HCT116 (cell line): ENCODE measurements at regions not wholly inside any gene's neighbourhood (a gene's known extent, or its start where the extent isn't known, plus 50 kb on each side); places are given as distances from the start of the nearest gene placed in this dataset.

ENCODE experiments used
- ATAC-seq: fragments of 200-7000 bp; cut with Tn5 transposase; 2 replicates; pipeline ENCODE4 v1.9.1; 2020; ENCODE audit warnings: mild to moderate bottlenecking, moderate library complexity
- BruUV-seq: library from RNA; stranded (reverse); fragments of 400-500 nt; replicated peaks from 2 replicates; lab custom pipeline; 2021; lab: Mats Ljungman, UMichigan
- CTCF ChIA-PET: fragments of 300-600 bp; sonication (Branson Sonifier 250); formaldehyde crosslinking; loops from one replicate; lab custom pipeline; 2021; ENCODE audit warnings: antibody characterized with exemption; lab: Charles Lee
- POLR2A ChIA-PET: fragments of 300-600, 350-600 bp; sonication (Branson Sonifier 250); formaldehyde crosslinking; loops from one replicate; lab custom pipeline; 2021; ENCODE audit warnings: antibody characterized with exemption; lab: Charles Lee
- RAD21 ChIA-PET, 2 experiments: fragments of 300-600 bp; sonication (Branson Sonifier 250); formaldehyde crosslinking; loops; one replicate each; lab custom pipeline; 2023; ENCODE audit warnings: low total read pairs in 2 of 2; ENCODE audit not compliant: uncharacterized antibody in 2 of 2, unreplicated experiment in 2 of 2, low non-redundant PET in 1 of 2; lab: Charles Lee
- DNase-seq: peaks from one replicate; pipeline ENCODE4 v3.0.0-alpha.2; 2010; ENCODE audit warnings: low read depth, low spot score
- H2AFZ ChIP-seq: fragments of 200-600 bp; shearing (Covaris generic), sonication (generic); 2 replicates; pipeline ENCODE4 v1.6.1; 2017; ENCODE audit warnings: low read depth, mixed run types, mixed read lengths, antibody characterized with exemption, low read length; ENCODE audit not compliant: poor library complexity, severe bottlenecking
- H3K27ac ChIP-seq: 2 replicates; pipeline ENCODE4 v1.5.1; 2012; ENCODE audit warnings: low read depth, low read length
- H3K27me3 ChIP-seq: fragments of 200-600 bp; sonication (generic); 2 replicates; pipeline ENCODE4 v1.6.1; 2016; ENCODE audit warnings: mixed run types, low read length, mixed read lengths; ENCODE audit not compliant: insufficient read depth
- H3K36me3 ChIP-seq, 2 experiments: fragments of 200-500 bp in 1 of 2; fragments of 200-600 bp in 1 of 2; sonication (Bioruptor generic) in 1 of 2; sonication (generic) in 1 of 2; 2 replicates each; pipeline versions ENCODE4 v1.5.1 to v1.6.1; 2014 to 2016; ENCODE audit warnings: low read length in 2 of 2, inconsistent platforms in 1 of 2, mixed read lengths in 1 of 2, mixed run types in 1 of 2; ENCODE audit not compliant: insufficient read depth in 2 of 2, control insufficient read depth in 1 of 2
- H3K4me1 ChIP-seq, 2 experiments: fragments of 200-600 bp in 1 of 2; sonication (generic) in 1 of 2; 2 replicates each; pipeline versions ENCODE4 v1.5.1 to v1.6.1; 2012 to 2017; ENCODE audit warnings: low read length in 2 of 2, inconsistent platforms in 1 of 2, mild to moderate bottlenecking in 1 of 2, mixed read lengths in 1 of 2, mixed run types in 1 of 2, moderate library complexity in 1 of 2; ENCODE audit not compliant: insufficient read depth in 2 of 2, control insufficient read depth in 1 of 2
- H3K4me2 ChIP-seq: fragments of 200-600 bp; sonication (generic); 2 replicates; pipeline ENCODE4 v1.6.1; 2017; ENCODE audit warnings: mixed run types, low read length, mixed read lengths
- H3K4me3 ChIP-seq, 2 experiments: fragments of 200-600 bp in 1 of 2; sonication (generic) in 1 of 2; replicated peaks in 1 of 2; 2 replicates each; pipeline ENCODE4 v1.5.1; 2011 to 2016; ENCODE audit warnings: low read length in 2 of 2, control low read depth in 1 of 2, low read depth in 1 of 2, mild to moderate bottlenecking in 1 of 2, mixed read lengths in 1 of 2, mixed run types in 1 of 2
- H3K79me2 ChIP-seq: fragments of 200-600 bp; sonication (generic); 2 replicates; pipeline ENCODE4 v1.6.1; 2017; ENCODE audit warnings: mild to moderate bottlenecking, mixed run types, low read length, moderate library complexity, mixed read lengths; ENCODE audit not compliant: insufficient read depth
- H3K9ac ChIP-seq: fragments of 200-600 bp; sonication (generic); 2 replicates; pipeline ENCODE4 v1.6.1; 2016; ENCODE audit warnings: low read length, mixed read lengths
- H3K9me2 ChIP-seq: fragments of 200-600 bp; sonication (generic), shearing (Covaris generic); 2 replicates; pipeline ENCODE4 v1.6.1; 2017; ENCODE audit warnings: mixed run types, mild to moderate bottlenecking, moderate library complexity; ENCODE audit not compliant: insufficient read depth
- H3K9me3 ChIP-seq, 2 experiments: fragments of 200-500 bp in 1 of 2; fragments of 200-600 bp in 1 of 2; sonication (Bioruptor generic) in 1 of 2; sonication (generic) in 1 of 2; 2 replicates each; pipeline ENCODE4 v1.6.1; 2014 to 2017; ENCODE audit warnings: low read length in 2 of 2, mixed read lengths in 2 of 2, inconsistent platforms in 1 of 2, low read depth in 1 of 2, mild to moderate bottlenecking in 1 of 2, mixed run types in 1 of 2, moderate library complexity in 1 of 2; ENCODE audit not compliant: control insufficient read depth in 1 of 2, insufficient read depth in 1 of 2
- H4K20me1 ChIP-seq: fragments of 200-600 bp; sonication (generic), shearing (Covaris generic); 2 replicates; pipeline ENCODE4 v1.6.1; 2017; ENCODE audit warnings: mixed run types, mild to moderate bottlenecking, moderate library complexity; ENCODE audit not compliant: insufficient read depth
- RAD21 ChIP-seq: IDR thresholded peaks from 2 replicates; pipeline ENCODE4 v1.6.1; 2012; ENCODE audit warnings: low read depth, mild to moderate bottlenecking
- SIN3A ChIP-seq: IDR thresholded peaks from 2 replicates; pipeline ENCODE4 v1.6.1; 2012; ENCODE audit warnings: low read depth
- SRF ChIP-seq: IDR thresholded peaks from 2 replicates; pipeline ENCODE4 v1.6.1; 2012; ENCODE audit warnings: low read depth
- intact Hi-C: fragments of 100-400 bp; cut with micrococcal nuclease; formaldehyde crosslinking; loops from 2 replicates; pipeline ENCODE4 v1.10.0; 2022
- TF ChIP-seq, protein P1 (sequence below): IDR thresholded peaks from 2 replicates; pipeline ENCODE4 v1.6.1; 2012; ENCODE audit warnings: low read depth

DNA sequence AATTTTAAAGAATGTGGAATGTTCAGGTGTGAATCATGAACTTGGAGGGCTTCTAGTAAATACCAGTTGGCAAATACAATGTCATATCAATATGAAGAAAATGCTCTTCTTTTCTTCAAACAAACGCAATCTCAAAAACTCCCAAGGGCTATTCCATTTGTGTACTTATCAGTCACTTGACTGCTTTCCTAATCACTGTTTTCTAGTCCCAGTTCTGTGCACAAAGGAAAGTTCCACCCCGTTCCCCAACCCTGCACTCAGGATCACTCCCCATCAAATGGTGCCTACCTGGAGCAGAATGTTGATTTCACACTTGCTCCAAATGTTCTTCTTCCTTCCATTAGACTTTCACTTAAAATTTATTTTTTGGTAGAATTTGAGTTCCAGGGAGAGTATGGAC is 92.6 kb upstream of the RFC3 start:
- Histone ChIP-seq H3K9ac (no peak overlapping the region), H3K9me2 (no peaks in the 10 kb centered on the region; the same call in 1 of the 2 replicates), H3K9me3 (no peaks in the 10 kb centered on the region), H2AFZ (no peak overlapping the region), H3K27ac (no peak overlapping the region)
- no peak for TF ChIP-seq RAD21
- no peak for TF ChIP-seq SIN3A
- TF ChIP-seq, protein P1, sequence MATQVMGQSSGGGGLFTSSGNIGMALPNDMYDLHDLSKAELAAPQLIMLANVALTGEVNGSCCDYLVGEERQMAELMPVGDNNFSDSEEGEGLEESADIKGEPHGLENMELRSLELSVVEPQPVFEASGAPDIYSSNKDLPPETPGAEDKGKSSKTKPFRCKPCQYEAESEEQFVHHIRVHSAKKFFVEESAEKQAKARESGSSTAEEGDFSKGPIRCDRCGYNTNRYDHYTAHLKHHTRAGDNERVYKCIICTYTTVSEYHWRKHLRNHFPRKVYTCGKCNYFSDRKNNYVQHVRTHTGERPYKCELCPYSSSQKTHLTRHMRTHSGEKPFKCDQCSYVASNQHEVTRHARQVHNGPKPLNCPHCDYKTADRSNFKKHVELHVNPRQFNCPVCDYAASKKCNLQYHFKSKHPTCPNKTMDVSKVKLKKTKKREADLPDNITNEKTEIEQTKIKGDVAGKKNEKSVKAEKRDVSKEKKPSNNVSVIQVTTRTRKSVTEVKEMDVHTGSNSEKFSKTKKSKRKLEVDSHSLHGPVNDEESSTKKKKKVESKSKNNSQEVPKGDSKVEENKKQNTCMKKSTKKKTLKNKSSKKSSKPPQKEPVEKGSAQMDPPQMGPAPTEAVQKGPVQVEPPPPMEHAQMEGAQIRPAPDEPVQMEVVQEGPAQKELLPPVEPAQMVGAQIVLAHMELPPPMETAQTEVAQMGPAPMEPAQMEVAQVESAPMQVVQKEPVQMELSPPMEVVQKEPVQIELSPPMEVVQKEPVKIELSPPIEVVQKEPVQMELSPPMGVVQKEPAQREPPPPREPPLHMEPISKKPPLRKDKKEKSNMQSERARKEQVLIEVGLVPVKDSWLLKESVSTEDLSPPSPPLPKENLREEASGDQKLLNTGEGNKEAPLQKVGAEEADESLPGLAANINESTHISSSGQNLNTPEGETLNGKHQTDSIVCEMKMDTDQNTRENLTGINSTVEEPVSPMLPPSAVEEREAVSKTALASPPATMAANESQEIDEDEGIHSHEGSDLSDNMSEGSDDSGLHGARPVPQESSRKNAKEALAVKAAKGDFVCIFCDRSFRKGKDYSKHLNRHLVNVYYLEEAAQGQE, result no peak
- TF ChIP-seq, all 23 proteins: peak for 0
- no peak overlapping the region for H3K4me2 ChIP-seq
- H3K36me3 ChIP-seq, result no peaks in the 10 kb centered on the region
- no peak overlapping the region for H3K4me3 ChIP-seq
- no TSS peak for BruUV-seq
- ATAC-seq, result no peak
- intact Hi-C loops, result no loop called here
- ChIA-PET CTCF (no interaction called here), POLR2A (no interaction called here), RAD21 (no interaction called here)
- H3K4me1 ChIP-seq, result no peaks in the 10 kb centered on the region; a peak in 1 of 4 replicates
- H3K79me2 ChIP-seq, result no peaks in the 10 kb centered on the region
- DNase-seq, result no peak
- H3K27me3 ChIP-seq, result no peaks in the 10 kb centered on the region
- H4K20me1 ChIP-seq, result no peaks in the 10 kb centered on the region

DNA sequence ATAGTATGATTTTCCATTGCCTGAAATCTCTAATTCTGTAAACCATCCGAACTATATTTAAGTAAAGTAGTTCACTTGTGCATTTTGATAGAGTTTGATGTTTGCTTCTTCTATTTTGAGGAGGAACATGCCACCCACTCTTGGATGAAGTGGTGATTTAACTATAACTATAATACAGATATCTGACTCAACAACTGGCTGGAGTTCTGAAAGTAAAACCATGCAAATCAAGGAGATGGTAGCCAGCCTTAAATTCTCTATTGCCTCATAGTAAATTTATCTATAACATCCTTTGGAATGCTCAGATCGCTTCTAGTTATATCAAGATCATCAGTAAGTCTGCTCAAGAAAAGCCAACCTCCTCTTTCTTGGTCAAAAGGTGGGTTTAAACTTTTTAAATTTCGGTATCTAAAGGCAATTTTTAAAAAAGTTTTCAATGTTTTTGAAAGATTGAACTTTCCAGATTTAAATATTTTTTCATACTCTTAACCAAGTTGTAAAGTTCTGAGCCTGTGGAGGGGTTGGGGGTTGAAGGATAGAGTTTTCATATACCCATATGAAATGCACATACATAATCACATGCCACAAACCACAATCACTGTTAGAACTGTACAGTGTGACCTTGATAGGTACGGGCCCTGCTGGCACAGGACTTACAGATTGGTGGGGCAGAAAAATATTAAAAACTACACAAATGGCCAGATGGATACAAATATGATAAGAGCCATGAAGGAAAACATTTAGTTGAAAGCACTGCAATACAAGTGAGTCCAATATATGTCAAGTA is 90.5 kb upstream of the RFC3 start:
- Histone ChIP-seq H3K9me3 (no peaks in the 10 kb centered on the region), H2AFZ (no peak overlapping the region), H3K4me1 (no peaks in the 10 kb centered on the region; a peak in 1 of 4 replicates), H3K27me3 (no peaks in the 10 kb centered on the region), H3K9ac (no peak overlapping the region), H3K79me2 (no peaks in the 10 kb centered on the region), H3K36me3 (no peaks in the 10 kb centered on the region), H3K4me3 (no peak overlapping the region), H4K20me1 (no peaks in the 10 kb centered on the region), H3K27ac (no peak overlapping the region), H3K9me2 (no peaks in the 10 kb centered on the region), H3K4me2 (no peak overlapping the region)
- intact Hi-C loops, result no loop called here
- ATAC-seq (no peak), DNase-seq (no peak)
- ChIA-PET POLR2A (no interaction called here), RAD21 (no interaction called here), CTCF (no interaction called here)
- BruUV-seq, result no TSS peak
- TF ChIP-seq SRF, result no peak
